Testis (tissue), 2 donors: ENCODE measurements at regions not wholly inside any gene's neighbourhood (a gene's known extent, or its start where the extent isn't known, plus 50 kb on each side); places are given as distances from the start of the nearest gene placed in this dataset.

Source experiments
- POLR2A ChIP-seq: fragments of 450-650 bp; IDR thresholded peaks from one replicate; pipeline ENCODE4 v1.6.1; 2017; ENCODE audit warnings: antibody characterized with exemption, mild to moderate bottlenecking, moderate library complexity
- TF ChIP-seq, protein P1 (sequence below), 3 experiments: fragments of 450-650 bp in 2 of 3; fragments of 200-600 bp in 1 of 3; sonication (generic) in 1 of 3; IDR thresholded peaks; one replicate each; pipeline ENCODE4 v1.5.1; 2016 to 2019; ENCODE audit warnings: antibody characterized with exemption in 3 of 3, mild to moderate bottlenecking in 2 of 3, moderate library complexity in 1 of 3

GRCh38 chr11:91869686-91870085 lies 354.9 kb upstream of the FAT3 start:
- TF ChIP-seq, protein P1, sequence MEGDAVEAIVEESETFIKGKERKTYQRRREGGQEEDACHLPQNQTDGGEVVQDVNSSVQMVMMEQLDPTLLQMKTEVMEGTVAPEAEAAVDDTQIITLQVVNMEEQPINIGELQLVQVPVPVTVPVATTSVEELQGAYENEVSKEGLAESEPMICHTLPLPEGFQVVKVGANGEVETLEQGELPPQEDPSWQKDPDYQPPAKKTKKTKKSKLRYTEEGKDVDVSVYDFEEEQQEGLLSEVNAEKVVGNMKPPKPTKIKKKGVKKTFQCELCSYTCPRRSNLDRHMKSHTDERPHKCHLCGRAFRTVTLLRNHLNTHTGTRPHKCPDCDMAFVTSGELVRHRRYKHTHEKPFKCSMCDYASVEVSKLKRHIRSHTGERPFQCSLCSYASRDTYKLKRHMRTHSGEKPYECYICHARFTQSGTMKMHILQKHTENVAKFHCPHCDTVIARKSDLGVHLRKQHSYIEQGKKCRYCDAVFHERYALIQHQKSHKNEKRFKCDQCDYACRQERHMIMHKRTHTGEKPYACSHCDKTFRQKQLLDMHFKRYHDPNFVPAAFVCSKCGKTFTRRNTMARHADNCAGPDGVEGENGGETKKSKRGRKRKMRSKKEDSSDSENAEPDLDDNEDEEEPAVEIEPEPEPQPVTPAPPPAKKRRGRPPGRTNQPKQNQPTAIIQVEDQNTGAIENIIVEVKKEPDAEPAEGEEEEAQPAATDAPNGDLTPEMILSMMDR (IDR thresholded peaks at IDR 0.05) = no peak
- TF ChIP-seq POLR2A = no peak
